ENCODE measurements at regions not wholly inside any gene's neighbourhood (a gene's known extent, or its start where the extent isn't known, plus 50 kb on each side); places are given as distances from the start of the nearest gene placed in this dataset.

- Histone ChIP-seq H3K36me3 (ENCODE audit: insufficient read depth in 1 of 2, low read depth in 1 of 2) (no peaks in the 10 kb centered on the region), H3K9me3 (no peaks in the 10 kb centered on the region), H3K27ac (no peak overlapping the region), H3K4me3 (no peak overlapping the region), H3K4me1 (no peaks in the 10 kb centered on the region), H3K27me3 (ENCODE audit: insufficient read depth in 3 of 3, low read length in 2 of 3) (no peaks in the 10 kb centered on the region)
- 72 to 78% (median 78%) methylated on average over 5 of the region's 5 CpGs for WGBS, 3 donors
- no peak for DNase-seq
- intact Hi-C loops (cut with DNase I) = no loop called here
- ATAC-seq = no peak
- no peak for TF ChIP-seq CTCF (IDR thresholded peaks at IDR 0.05)
These were observed 595.8 kb upstream of the MKI67 start for GRCh38 chr10:128721963-128722445.

- no peak for TF ChIP-seq CTCF (IDR thresholded peaks at IDR 0.05)
- DNase-seq (no peak), ATAC-seq (no peak)
- Histone ChIP-seq H3K9me3 (no peaks in the 10 kb centered on the region), H3K4me3 (no peak overlapping the region), H3K36me3 (ENCODE audit: insufficient read depth in 1 of 2, low read depth in 1 of 2) (no peaks in the 10 kb centered on the region), H3K27me3 (ENCODE audit: insufficient read depth in 3 of 3, low read length in 2 of 3) (no peaks in the 10 kb centered on the region), H3K4me1 (no peaks in the 10 kb centered on the region), H3K27ac (no peak overlapping the region)
- WGBS, 3 donors = 65 to 95% (median 92%) methylated on average over 3 of the region's 3 CpGs
- intact Hi-C loops (cut with DNase I) = no loop called here
These were observed 596.7 kb upstream of the MKI67 start for GRCh38 chr10:128722947-128723346.

GRCh38 chr10:128723631-128724205 lies 597.5 kb upstream of the MKI67 start:
- TF ChIP-seq CTCF (IDR thresholded peaks at IDR 0.05) = no peak
- WGBS, 3 donors = 80 to 83% (median 82%) methylated on average over 14 of the region's 14 CpGs
- no peak overlapping the region for H3K27ac ChIP-seq
- H3K27me3 ChIP-seq (ENCODE audit: insufficient read depth in 3 of 3, low read length in 2 of 3) = no peaks in the 10 kb centered on the region
- no peak overlapping the region for H3K4me3 ChIP-seq
- DNase-seq = no peak
- ATAC-seq = no peak
- intact Hi-C loops (cut with DNase I) = no loop called here
- H3K4me1 ChIP-seq = no peaks in the 10 kb centered on the region
- H3K36me3 ChIP-seq (ENCODE audit: insufficient read depth in 1 of 2, low read depth in 1 of 2) = no peaks in the 10 kb centered on the region
- H3K9me3 ChIP-seq = no peaks in the 10 kb centered on the region

GRCh38 chr10:128725531-128725930 lies 599.3 kb upstream of the MKI67 start:
- DNase-seq = no peak
- Histone ChIP-seq H3K4me1 (no peaks in the 10 kb centered on the region), H3K4me3 (no peak overlapping the region), H3K36me3 (ENCODE audit: insufficient read depth in 1 of 2, low read depth in 1 of 2) (no peaks in the 10 kb centered on the region), H3K9me3 (no peaks in the 10 kb centered on the region), H3K27ac (no peak overlapping the region), H3K27me3 (ENCODE audit: insufficient read depth in 3 of 3, low read length in 2 of 3) (no peaks in the 10 kb centered on the region)
- intact Hi-C loops (cut with DNase I) = no loop called here
- TF ChIP-seq CTCF (IDR thresholded peaks at IDR 0.05) = no peak
- no peak for ATAC-seq
- 88 to 96% (median 90%) methylated on average over 2 of the region's 2 CpGs for WGBS, 3 donors

GRCh38 chr10:128727114-128727513 lies 600.9 kb upstream of the MKI67 start:
- Histone ChIP-seq H3K4me3 (no peak overlapping the region), H3K36me3 (ENCODE audit: insufficient read depth in 1 of 2, low read depth in 1 of 2) (no peaks in the 10 kb centered on the region), H3K9me3 (no peaks in the 10 kb centered on the region), H3K27ac (no peak overlapping the region), H3K27me3 (ENCODE audit: insufficient read depth in 3 of 3, low read length in 2 of 3) (no peaks in the 10 kb centered on the region), H3K4me1 (no peaks in the 10 kb centered on the region)
- DNase-seq (no peak), ATAC-seq (no peak)
- 87 to 92% (median 90%) methylated on average over 6 of the region's 6 CpGs for WGBS, 3 donors
- no peak for TF ChIP-seq CTCF (IDR thresholded peaks at IDR 0.05)
- intact Hi-C loops (cut with DNase I) = no loop called here
